Breast epithelium (tissue), 3 donors: ENCODE measurements at regions not wholly inside any gene's neighbourhood (a gene's known extent, or its start where the extent isn't known, plus 50 kb on each side); places are given as distances from the start of the nearest gene placed in this dataset.

Source experiments
- CTCF ChIP-seq, 3 donors: fragments of 450-650 bp; IDR thresholded peaks; one replicate each; pipeline ENCODE4 v1.5.1; 2016 to 2017; ENCODE audit warnings: antibody characterized with exemption in 3 of 3, mild to moderate bottlenecking in 3 of 3, moderate library complexity in 3 of 3
- POLR2A ChIP-seq: fragments of 450-650 bp; IDR thresholded peaks from one replicate; pipeline ENCODE4 v1.6.1; 2016; ENCODE audit warnings: antibody characterized with exemption, mild to moderate bottlenecking, moderate library complexity
- POLR2AphosphoS5 ChIP-seq, 3 donors: sonication (generic); formaldehyde crosslinking; IDR thresholded peaks; one replicate each; pipeline ENCODE4 v1.6.1; 2017; ENCODE audit warnings: antibody characterized with exemption in 3 of 3

DNA sequence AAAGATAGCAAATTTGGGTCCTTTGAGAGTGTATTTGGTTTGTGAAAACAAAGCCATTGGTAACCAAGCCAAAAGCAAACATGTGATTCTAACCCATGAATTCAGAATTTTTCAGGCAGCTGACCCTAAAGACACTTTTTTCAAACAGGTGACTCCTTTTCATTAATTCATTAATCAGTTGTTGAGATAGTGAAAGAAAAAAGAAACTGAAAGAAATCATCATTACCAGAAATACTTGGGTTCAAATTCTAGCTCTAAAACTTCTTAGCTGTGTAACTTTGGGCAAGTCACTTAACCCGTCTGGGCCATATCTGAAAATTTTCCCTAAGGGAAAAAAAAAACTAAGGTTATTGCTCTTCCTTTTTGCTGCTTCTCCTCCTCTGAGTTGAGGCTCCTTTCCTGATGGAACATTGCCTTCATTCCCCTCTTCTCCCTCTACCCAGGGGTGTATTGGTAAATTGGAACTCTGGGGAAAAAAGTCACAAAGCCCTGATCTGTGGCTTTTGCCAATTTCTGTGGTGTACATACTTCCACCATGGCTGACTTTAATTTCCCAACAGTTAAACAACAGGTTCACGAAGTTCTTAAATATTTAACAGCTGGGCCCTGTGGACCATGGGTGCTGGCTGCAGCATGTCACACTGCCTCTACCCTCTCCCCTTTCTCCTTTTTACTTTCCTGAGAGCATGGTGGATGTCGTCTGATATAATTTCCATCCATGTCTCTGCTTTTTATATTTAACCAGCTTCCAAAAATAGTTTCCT lies 120.3 kb downstream of the ASB7 start:
- no peak for TF ChIP-seq CTCF (IDR thresholded peaks at IDR 0.05)
- TF ChIP-seq POLR2A, result no peak
- TF ChIP-seq POLR2AphosphoS5 (IDR thresholded peaks at IDR 0.05), result no peak
